SK-N-SH (cell line): ENCODE measurements at regions not wholly inside any gene's neighbourhood (a gene's known extent, or its start where the extent isn't known, plus 50 kb on each side); places are given as distances from the start of the nearest gene placed in this dataset.

Source experiments
- CTCF ChIA-PET: fragments of 300-600, 350-600 bp; formaldehyde crosslinking; extraction: SDS; loops from one replicate; lab custom pipeline; 2021; lab: Yijun Ruan, JAX
- POLR2A ChIA-PET: fragments of 350-600 bp; sonication (Branson Sonifier 250); formaldehyde crosslinking; extraction: SDS; loops from one replicate; lab custom pipeline; 2020; ENCODE audit warnings: antibody characterized with exemption, inconsistent platforms; lab: Yijun Ruan, JAX
- DNase-seq: peaks from one replicate; pipeline ENCODE4 v3.0.0; 2012
- H2AFZ ChIP-seq: fragments of 200-600 bp; sonication (generic); 2 replicates; pipeline ENCODE4 v1.8.1; 2016; ENCODE audit warnings: antibody characterized with exemption, mild to moderate bottlenecking, low read depth
- H3F3A ChIP-seq: fragments of 200-600 bp; sonication (generic); replicated peaks from 2 replicates; pipeline ENCODE3; 2016; ENCODE audit warnings: antibody characterized with exemption, mild to moderate bottlenecking; ENCODE audit not compliant: insufficient read depth
- H3K27ac ChIP-seq, 2 experiments: fragments of 200-500 bp in 1 of 2; fragments of 200-600 bp in 1 of 2; sonication (Bioruptor generic) in 1 of 2; sonication (generic), shearing (Covaris generic) in 1 of 2; 2 replicates each; pipeline versions ENCODE4 v1.5.1 to v1.6.1; 2014 to 2016; ENCODE audit warnings: low read depth in 2 of 2, inconsistent platforms in 1 of 2, low read length in 1 of 2, mild to moderate bottlenecking in 1 of 2, mixed read lengths in 1 of 2
- H3K27me3 ChIP-seq: fragments of 200-600 bp; sonication (generic), shearing (Covaris generic); 2 replicates; pipeline ENCODE4 v1.6.1; 2016; ENCODE audit warnings: mixed run types; ENCODE audit not compliant: insufficient read depth
- H3K36me3 ChIP-seq, 2 experiments: fragments of 200-500 bp in 1 of 2; fragments of 200-600 bp in 1 of 2; sonication (Bioruptor generic) in 1 of 2; sonication (generic) in 1 of 2; replicated peaks in 1 of 2; 2 replicates each; pipeline versions ENCODE3 to v1.5.1; 2014 to 2016; ENCODE audit warnings: low read length in 1 of 2, mild to moderate bottlenecking in 1 of 2; ENCODE audit not compliant: insufficient read depth in 2 of 2, control insufficient read depth in 1 of 2
- H3K4me1 ChIP-seq, 2 experiments: fragments of 200-500 bp in 1 of 2; fragments of 200-600 bp in 1 of 2; sonication (Bioruptor generic) in 1 of 2; sonication (generic), shearing (Covaris generic) in 1 of 2; 2 replicates each; pipeline versions ENCODE4 v1.5.1 to v1.6.1; 2014 to 2016; ENCODE audit warnings: low read depth in 1 of 2, low read length in 1 of 2, mixed run types in 1 of 2; ENCODE audit not compliant: insufficient read depth in 2 of 2, control insufficient read depth in 1 of 2
- H3K4me2 ChIP-seq: fragments of 200-600 bp; sonication (generic), shearing (Covaris generic); 2 replicates; pipeline ENCODE4 v1.6.1; 2017; ENCODE audit warnings: mixed run types
- H3K4me3 ChIP-seq, 2 experiments: fragments of 200-500 bp in 1 of 2; fragments of 200-600 bp in 1 of 2; sonication (Bioruptor generic) in 1 of 2; sonication (generic), shearing (Covaris generic) in 1 of 2; 2 replicates each; pipeline versions ENCODE4 v1.5.1 to v1.8.1; 2014 to 2016; ENCODE audit warnings: low read depth in 2 of 2, inconsistent platforms in 1 of 2, low read length in 1 of 2, mild to moderate bottlenecking in 1 of 2, mixed read lengths in 1 of 2, moderate library complexity in 1 of 2
- H3K79me2 ChIP-seq: fragments of 200-600 bp; sonication (generic); 2 replicates; pipeline ENCODE4 v1.8.1; 2017; ENCODE audit warnings: mild to moderate bottlenecking; ENCODE audit not compliant: insufficient read depth
- H3K9ac ChIP-seq: fragments of 200-600 bp; sonication (generic); 2 replicates; pipeline ENCODE4 v1.6.1; 2017; ENCODE audit warnings: mixed run types
- H3K9me2 ChIP-seq: fragments of 200-600 bp; sonication (generic); 2 replicates; pipeline ENCODE4 v1.6.1; 2017; ENCODE audit warnings: mixed run types
- H3K9me3 ChIP-seq: fragments of 200-600 bp; sonication (generic); 2 replicates; pipeline ENCODE4 v1.6.1; 2017; ENCODE audit warnings: mixed run types, mild to moderate bottlenecking, moderate library complexity
- H4K20me1 ChIP-seq: fragments of 200-600 bp; sonication (generic); 2 replicates; pipeline ENCODE4 v1.6.1; 2017; ENCODE audit warnings: mild to moderate bottlenecking, mixed run types; ENCODE audit not compliant: insufficient read depth
- FOXM1 ChIP-seq: IDR thresholded peaks from 2 replicates; pipeline ENCODE4 v1.4.0; 2012; ENCODE audit warnings: low read depth, mild to moderate bottlenecking
- MEF2A ChIP-seq: IDR thresholded peaks from 2 replicates; pipeline ENCODE4 v1.4.0; 2012; ENCODE audit warnings: low read depth, borderline replicate concordance
- MXI1 ChIP-seq: IDR thresholded peaks from 2 replicates; pipeline ENCODE4 v1.6.1; 2012; ENCODE audit warnings: mild to moderate bottlenecking, low read depth, low read length, improper control_type of control experiment
- NRF1 ChIP-seq: IDR thresholded peaks from 2 replicates; pipeline ENCODE4 v1.6.1; 2012; ENCODE audit warnings: low read depth, mild to moderate bottlenecking, low read length
- SMC3 ChIP-seq: IDR thresholded peaks from 2 replicates; pipeline ENCODE4 v1.6.1; 2012; ENCODE audit warnings: low read depth, low read length, improper control_type of control experiment
- TAF1 ChIP-seq: IDR thresholded peaks from 2 replicates; pipeline ENCODE4 v1.6.1; 2012; ENCODE audit warnings: low read depth, mild to moderate bottlenecking, low read length, moderate library complexity, borderline replicate concordance
- TEAD4 ChIP-seq: IDR thresholded peaks from 2 replicates; pipeline ENCODE4 v1.4.0; 2012; ENCODE audit warnings: mild to moderate bottlenecking, borderline replicate concordance; ENCODE audit not compliant: insufficient read depth
- WGBS: methylation state at CpG from one replicate; pipeline ENCODE4 v1.1.6; 2017; ENCODE audit warnings: low lambda C conversion rate; 5-methylcytosine and 5-hydroxymethylcytosine counted together
- TF ChIP-seq, protein P1 (sequence below): IDR thresholded peaks from 2 replicates; pipeline ENCODE4 v1.4.0; 2012; ENCODE audit warnings: low read depth, borderline replicate concordance
- TF ChIP-seq, protein P2 (sequence below): fragments of 150-350 bp; IDR thresholded peaks from 2 replicates; pipeline ENCODE4 v1.6.1; 2017; ENCODE audit warnings: antibody characterized with exemption, low read length, low read depth, borderline replicate concordance
- TF ChIP-seq, protein P3 (sequence below): IDR thresholded peaks from 2 replicates; pipeline ENCODE4 v1.6.1; 2012; ENCODE audit warnings: mild to moderate bottlenecking, low read depth, low read length, moderate library complexity
- TF ChIP-seq, protein P4 (sequence below): IDR thresholded peaks from 2 replicates; pipeline ENCODE4 v1.4.0; 2012; ENCODE audit warnings: low read depth, borderline replicate concordance

DNA sequence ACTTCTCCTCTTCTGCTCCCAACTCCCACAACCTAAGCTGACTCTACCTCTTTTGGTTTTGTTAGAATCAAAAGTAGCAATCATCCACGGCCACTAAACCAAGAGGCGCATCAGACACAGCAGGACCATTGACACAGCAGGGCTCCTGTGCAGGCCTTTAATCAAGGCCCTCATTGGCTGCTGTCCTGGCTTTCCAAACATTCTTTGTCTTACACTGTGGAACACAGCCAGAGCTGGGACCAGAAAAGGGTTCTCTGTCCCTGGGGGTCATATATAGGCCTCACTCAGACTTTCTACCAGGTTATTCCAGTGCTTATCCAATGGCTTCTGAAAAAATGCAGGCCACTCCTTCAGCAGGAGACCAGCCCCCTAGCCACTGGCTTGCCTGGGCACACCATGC is 212.7 kb upstream of the NTM start:
- Histone ChIP-seq H3K9ac (no peak overlapping the region), H3K9me3 (no peaks in the 10 kb centered on the region), H3K79me2 (no peaks in the 10 kb centered on the region), H3F3A (no peaks in the 10 kb centered on the region), H4K20me1 (no peaks in the 10 kb centered on the region), H3K27ac (no peak overlapping the region), H3K4me3 (no peak overlapping the region), H3K9me2 (no peaks in the 10 kb centered on the region), H3K4me2 (no peak overlapping the region), H3K27me3 (no peaks in the 10 kb centered on the region), H2AFZ (no peak overlapping the region), H3K36me3 (no peaks in the 10 kb centered on the region), H3K4me1 (no peaks in the 10 kb centered on the region)
- no peak for DNase-seq
- 31% methylated on average over 2 of the region's 2 CpGs for WGBS
- ChIA-PET POLR2A (no interaction called here), CTCF (no interaction called here)
- TF ChIP-seq SMC3 (no peak), FOXM1 (no peak), MEF2A (no peak)
- TF ChIP-seq, protein P1, sequence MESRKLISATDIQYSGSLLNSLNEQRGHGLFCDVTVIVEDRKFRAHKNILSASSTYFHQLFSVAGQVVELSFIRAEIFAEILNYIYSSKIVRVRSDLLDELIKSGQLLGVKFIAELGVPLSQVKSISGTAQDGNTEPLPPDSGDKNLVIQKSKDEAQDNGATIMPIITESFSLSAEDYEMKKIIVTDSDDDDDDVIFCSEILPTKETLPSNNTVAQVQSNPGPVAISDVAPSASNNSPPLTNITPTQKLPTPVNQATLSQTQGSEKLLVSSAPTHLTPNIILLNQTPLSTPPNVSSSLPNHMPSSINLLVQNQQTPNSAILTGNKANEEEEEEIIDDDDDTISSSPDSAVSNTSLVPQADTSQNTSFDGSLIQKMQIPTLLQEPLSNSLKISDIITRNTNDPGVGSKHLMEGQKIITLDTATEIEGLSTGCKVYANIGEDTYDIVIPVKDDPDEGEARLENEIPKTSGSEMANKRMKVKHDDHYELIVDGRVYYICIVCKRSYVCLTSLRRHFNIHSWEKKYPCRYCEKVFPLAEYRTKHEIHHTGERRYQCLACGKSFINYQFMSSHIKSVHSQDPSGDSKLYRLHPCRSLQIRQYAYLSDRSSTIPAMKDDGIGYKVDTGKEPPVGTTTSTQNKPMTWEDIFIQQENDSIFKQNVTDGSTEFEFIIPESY = no peak

DNA sequence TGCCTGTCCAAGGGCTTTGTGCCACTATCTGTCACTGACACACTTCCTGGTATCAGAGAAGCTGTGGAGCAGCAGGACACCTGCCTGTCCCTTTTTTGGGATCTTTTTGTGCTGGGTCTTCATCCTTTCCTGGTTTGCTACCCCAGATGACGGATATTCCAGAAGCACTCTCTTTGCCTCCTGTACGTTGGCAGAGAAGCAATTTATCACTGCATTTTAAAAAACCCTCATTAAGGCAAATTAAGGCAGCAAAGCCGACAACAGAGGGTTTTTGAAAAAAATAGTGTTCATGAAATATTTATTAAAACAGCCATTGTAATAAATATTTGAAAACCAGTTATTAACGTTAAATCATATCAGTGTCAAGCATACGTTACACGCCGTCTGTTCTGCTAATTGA is 209.6 kb upstream of the NTM start:
- TF ChIP-seq, protein P2, sequence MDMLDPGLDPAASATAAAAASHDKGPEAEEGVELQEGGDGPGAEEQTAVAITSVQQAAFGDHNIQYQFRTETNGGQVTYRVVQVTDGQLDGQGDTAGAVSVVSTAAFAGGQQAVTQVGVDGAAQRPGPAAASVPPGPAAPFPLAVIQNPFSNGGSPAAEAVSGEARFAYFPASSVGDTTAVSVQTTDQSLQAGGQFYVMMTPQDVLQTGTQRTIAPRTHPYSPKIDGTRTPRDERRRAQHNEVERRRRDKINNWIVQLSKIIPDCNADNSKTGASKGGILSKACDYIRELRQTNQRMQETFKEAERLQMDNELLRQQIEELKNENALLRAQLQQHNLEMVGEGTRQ = no peak
- TF ChIP-seq, protein P3, sequence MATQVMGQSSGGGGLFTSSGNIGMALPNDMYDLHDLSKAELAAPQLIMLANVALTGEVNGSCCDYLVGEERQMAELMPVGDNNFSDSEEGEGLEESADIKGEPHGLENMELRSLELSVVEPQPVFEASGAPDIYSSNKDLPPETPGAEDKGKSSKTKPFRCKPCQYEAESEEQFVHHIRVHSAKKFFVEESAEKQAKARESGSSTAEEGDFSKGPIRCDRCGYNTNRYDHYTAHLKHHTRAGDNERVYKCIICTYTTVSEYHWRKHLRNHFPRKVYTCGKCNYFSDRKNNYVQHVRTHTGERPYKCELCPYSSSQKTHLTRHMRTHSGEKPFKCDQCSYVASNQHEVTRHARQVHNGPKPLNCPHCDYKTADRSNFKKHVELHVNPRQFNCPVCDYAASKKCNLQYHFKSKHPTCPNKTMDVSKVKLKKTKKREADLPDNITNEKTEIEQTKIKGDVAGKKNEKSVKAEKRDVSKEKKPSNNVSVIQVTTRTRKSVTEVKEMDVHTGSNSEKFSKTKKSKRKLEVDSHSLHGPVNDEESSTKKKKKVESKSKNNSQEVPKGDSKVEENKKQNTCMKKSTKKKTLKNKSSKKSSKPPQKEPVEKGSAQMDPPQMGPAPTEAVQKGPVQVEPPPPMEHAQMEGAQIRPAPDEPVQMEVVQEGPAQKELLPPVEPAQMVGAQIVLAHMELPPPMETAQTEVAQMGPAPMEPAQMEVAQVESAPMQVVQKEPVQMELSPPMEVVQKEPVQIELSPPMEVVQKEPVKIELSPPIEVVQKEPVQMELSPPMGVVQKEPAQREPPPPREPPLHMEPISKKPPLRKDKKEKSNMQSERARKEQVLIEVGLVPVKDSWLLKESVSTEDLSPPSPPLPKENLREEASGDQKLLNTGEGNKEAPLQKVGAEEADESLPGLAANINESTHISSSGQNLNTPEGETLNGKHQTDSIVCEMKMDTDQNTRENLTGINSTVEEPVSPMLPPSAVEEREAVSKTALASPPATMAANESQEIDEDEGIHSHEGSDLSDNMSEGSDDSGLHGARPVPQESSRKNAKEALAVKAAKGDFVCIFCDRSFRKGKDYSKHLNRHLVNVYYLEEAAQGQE = no peak
- TF ChIP-seq TEAD4 (no peak), TAF1 (no peak), NRF1 (no peak), MXI1 (no peak)
- TF ChIP-seq, protein P4, sequence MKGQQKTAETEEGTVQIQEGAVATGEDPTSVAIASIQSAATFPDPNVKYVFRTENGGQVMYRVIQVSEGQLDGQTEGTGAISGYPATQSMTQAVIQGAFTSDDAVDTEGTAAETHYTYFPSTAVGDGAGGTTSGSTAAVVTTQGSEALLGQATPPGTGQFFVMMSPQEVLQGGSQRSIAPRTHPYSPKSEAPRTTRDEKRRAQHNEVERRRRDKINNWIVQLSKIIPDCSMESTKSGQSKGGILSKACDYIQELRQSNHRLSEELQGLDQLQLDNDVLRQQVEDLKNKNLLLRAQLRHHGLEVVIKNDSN = no peak
- no peak for DNase-seq

More for the DNA sequence above, 209.6 kb upstream of the NTM start:
- ChIA-PET POLR2A (no interaction called here), CTCF (no interaction called here)
- Histone ChIP-seq H3K4me3 (no peak overlapping the region), H3F3A (no peaks in the 10 kb centered on the region), H3K27me3 (no peaks in the 10 kb centered on the region), H3K79me2 (no peaks in the 10 kb centered on the region), H3K36me3 (no peaks in the 10 kb centered on the region), H3K4me1 (no peaks in the 10 kb centered on the region), H3K9me3 (no peaks in the 10 kb centered on the region), H4K20me1 (no peaks in the 10 kb centered on the region), H3K27ac (no peak overlapping the region), H3K4me2 (no peak overlapping the region), H3K9ac (no peak overlapping the region), H3K9me2 (no peaks in the 10 kb centered on the region), H2AFZ (no peak overlapping the region)
- WGBS = 42% methylated on average over 7 of the region's 7 CpGs
